ENCODE measurements at regions not wholly inside any gene's neighbourhood (a gene's known extent, or its start where the extent isn't known, plus 50 kb on each side); places are given as distances from the start of the nearest gene placed in this dataset.
A peak's percentile ranks its signal among the peaks of the same experiment; 100 is the strongest.
"Not testable (repeated sequence)": the region's sequence is repeated elsewhere in the genome, so short reads cannot be mapped to it uniquely, and the experiment has no call there.

DNA sequence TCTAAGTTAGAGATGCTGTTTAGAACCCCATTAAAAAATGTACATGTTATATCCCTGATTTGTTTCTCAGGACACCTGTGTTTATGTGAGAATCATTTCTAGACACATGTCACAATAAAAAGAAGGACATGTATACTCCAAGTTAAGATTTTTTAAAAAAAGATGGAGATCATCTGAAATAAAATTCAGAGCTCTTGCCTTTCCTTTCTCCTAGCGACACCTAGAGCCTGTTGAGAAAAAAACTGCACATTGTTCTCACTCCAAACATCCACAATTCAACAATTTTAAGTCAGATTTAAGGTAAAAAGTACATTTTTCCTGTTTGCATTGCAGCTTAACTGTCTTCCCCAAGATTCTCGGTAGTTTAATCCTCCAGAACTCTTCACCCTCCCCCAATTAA is 171.8 kb downstream of the ATP6V0E2 start:
- H3K79me2 ChIP-seq (ENCODE audit: insufficient read depth, low read length); H3K27me3 ChIP-seq (ENCODE audit: insufficient read depth, low read length, poor library complexity, severe bottlenecking); H4K20me1 ChIP-seq (ENCODE audit: insufficient read depth, low read length, poor library complexity, severe bottlenecking); H3F3A ChIP-seq (ENCODE audit: low read depth); H3K9me3 ChIP-seq (ENCODE audit: insufficient read depth, low read depth, low read length); H3K4me2 ChIP-seq (ENCODE audit: low read depth, low read length, poor library complexity, severe bottlenecking); H2AFZ ChIP-seq (ENCODE audit: low read length); H3K36me3 ChIP-seq (ENCODE audit: insufficient read depth, low read length); H3K4me1 ChIP-seq (ENCODE audit: insufficient read depth, low read length, poor library complexity, severe bottlenecking); H3K4me3 ChIP-seq (ENCODE audit: low read length, poor library complexity, severe bottlenecking); H3K9ac ChIP-seq (ENCODE audit: low read depth, low read length, poor library complexity, severe bottlenecking); H3K9me2 ChIP-seq (replicated peaks; ENCODE audit: low read depth, low read length): not testable (repeated sequence)
- TF ChIP-seq, protein P1, sequence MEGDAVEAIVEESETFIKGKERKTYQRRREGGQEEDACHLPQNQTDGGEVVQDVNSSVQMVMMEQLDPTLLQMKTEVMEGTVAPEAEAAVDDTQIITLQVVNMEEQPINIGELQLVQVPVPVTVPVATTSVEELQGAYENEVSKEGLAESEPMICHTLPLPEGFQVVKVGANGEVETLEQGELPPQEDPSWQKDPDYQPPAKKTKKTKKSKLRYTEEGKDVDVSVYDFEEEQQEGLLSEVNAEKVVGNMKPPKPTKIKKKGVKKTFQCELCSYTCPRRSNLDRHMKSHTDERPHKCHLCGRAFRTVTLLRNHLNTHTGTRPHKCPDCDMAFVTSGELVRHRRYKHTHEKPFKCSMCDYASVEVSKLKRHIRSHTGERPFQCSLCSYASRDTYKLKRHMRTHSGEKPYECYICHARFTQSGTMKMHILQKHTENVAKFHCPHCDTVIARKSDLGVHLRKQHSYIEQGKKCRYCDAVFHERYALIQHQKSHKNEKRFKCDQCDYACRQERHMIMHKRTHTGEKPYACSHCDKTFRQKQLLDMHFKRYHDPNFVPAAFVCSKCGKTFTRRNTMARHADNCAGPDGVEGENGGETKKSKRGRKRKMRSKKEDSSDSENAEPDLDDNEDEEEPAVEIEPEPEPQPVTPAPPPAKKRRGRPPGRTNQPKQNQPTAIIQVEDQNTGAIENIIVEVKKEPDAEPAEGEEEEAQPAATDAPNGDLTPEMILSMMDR (conservative IDR thresholded peaks at IDR 0.05; ENCODE audit: low read length): peak; percentile 48

DNA sequence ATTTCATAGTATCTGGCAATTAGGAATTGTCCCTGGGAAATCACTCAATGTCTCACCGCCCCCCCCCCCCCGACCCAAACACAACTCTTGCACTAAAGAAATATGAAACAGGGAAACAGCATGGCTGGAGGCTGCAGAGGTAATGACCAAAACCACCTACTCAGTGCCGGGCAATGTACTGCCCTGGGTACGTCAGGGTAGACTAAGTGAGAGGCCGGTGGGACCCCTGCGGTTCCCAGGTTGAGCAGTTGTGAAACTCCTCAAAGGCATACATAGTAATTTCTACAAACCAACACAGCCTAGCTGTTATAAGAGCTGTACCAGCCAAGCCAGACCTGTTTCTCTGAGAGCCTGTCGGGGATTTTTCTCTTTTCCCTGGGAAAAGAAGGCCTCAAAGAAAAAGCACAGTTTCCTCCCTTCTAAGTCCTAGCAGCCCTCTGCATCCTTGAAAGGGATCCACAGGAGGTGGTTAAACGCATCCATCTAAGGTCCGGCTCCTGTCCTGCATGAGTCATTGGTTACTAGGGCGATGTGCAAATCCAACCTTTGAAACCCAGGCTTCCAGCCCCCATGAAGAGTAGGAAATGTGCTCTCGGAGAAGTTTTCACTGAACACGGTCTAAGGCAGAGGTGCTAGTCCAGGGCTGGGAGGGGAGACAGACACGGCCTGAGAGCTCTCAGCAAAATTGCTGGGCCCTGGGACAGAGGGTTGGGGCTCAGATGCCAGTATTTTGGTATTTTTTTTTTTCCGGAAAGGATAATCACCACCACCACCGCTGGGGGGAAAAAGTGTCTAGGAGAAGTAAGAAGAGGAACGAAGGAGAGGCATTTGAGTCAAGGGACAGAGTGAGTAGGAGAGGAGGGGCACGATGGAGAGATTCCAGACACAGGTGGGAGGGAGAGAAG is 172.8 kb downstream of the ATP6V0E2 start:
- H3K27me3 ChIP-seq (ENCODE audit: insufficient read depth, low read length, poor library complexity, severe bottlenecking); H3K4me3 ChIP-seq (ENCODE audit: low read length, poor library complexity, severe bottlenecking); H4K20me1 ChIP-seq (ENCODE audit: insufficient read depth, low read length, poor library complexity, severe bottlenecking); H3K79me2 ChIP-seq (ENCODE audit: insufficient read depth, low read length); H3K9ac ChIP-seq (ENCODE audit: low read depth, low read length, poor library complexity, severe bottlenecking); H3K9me3 ChIP-seq (ENCODE audit: insufficient read depth, low read depth, low read length); H3K9me2 ChIP-seq (replicated peaks; ENCODE audit: low read depth, low read length); H3F3A ChIP-seq (ENCODE audit: low read depth); H3K4me1 ChIP-seq (ENCODE audit: insufficient read depth, low read length, poor library complexity, severe bottlenecking); H3K36me3 ChIP-seq (ENCODE audit: insufficient read depth, low read length); H2AFZ ChIP-seq (ENCODE audit: low read length); H3K4me2 ChIP-seq (ENCODE audit: low read depth, low read length, poor library complexity, severe bottlenecking): not testable (repeated sequence)

DNA sequence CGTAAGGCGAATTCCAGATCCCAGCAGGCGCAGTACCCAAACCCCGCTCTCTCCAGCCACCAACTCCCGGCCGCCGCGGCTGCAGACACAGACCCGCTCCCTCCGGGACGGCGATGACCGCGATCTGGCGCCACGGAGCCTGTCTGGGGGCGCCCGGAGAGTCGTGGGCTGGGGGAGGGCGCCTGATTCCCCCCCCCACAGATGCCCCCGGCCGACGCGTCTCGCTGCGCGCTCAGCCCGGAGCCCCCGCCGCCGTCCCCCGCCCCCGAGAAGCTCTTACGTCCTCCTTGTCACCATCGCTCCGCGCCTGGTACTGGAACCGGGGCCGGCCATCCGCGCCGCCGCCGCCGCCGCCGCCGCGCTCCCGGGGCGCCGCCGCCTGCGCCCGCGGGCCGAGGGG is 173.6 kb downstream of the ATP6V0E2 start:
- H2AFZ ChIP-seq (ENCODE audit: low read length); H3K9me3 ChIP-seq (ENCODE audit: insufficient read depth, low read depth, low read length); H3K4me1 ChIP-seq (ENCODE audit: insufficient read depth, low read length, poor library complexity, severe bottlenecking); H3K4me2 ChIP-seq (ENCODE audit: low read depth, low read length, poor library complexity, severe bottlenecking); H3K36me3 ChIP-seq (ENCODE audit: insufficient read depth, low read length); H4K20me1 ChIP-seq (ENCODE audit: insufficient read depth, low read length, poor library complexity, severe bottlenecking); H3K79me2 ChIP-seq (ENCODE audit: insufficient read depth, low read length); H3K9me2 ChIP-seq (replicated peaks; ENCODE audit: low read depth, low read length); H3K27me3 ChIP-seq (ENCODE audit: insufficient read depth, low read length, poor library complexity, severe bottlenecking); H3K4me3 ChIP-seq (ENCODE audit: low read length, poor library complexity, severe bottlenecking); H3K9ac ChIP-seq (ENCODE audit: low read depth, low read length, poor library complexity, severe bottlenecking); H3F3A ChIP-seq (ENCODE audit: low read depth): not testable (repeated sequence)

DNA sequence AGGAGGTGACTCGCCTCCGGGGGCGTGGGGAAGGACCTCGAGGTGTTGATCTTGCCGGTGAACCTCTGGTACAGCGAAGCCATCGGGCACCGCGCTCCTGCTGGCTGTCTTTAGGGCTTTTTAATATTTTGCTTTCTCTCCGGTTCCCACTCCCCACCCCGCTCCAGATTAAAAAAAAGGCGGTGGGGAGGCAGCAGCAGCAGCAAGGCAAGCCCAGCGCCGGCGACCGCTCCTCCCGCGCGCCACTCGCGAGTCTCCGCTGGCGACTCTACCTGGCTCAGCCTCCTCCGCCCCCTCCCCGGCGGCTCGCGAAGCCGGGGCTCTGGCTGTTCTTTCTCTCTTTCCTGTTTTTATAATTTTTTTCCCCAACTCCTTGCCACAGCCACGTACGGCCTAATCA is 174.0 kb downstream of the ATP6V0E2 start:
- not testable (repeated sequence) for H3K27me3 ChIP-seq (ENCODE audit: insufficient read depth, low read length, poor library complexity, severe bottlenecking); H3K36me3 ChIP-seq (ENCODE audit: insufficient read depth, low read length); H2AFZ ChIP-seq (ENCODE audit: low read length); H3K79me2 ChIP-seq (ENCODE audit: insufficient read depth, low read length); H3K9me3 ChIP-seq (ENCODE audit: insufficient read depth, low read depth, low read length); H3K9ac ChIP-seq (ENCODE audit: low read depth, low read length, poor library complexity, severe bottlenecking); H3F3A ChIP-seq (ENCODE audit: low read depth); H3K4me1 ChIP-seq (ENCODE audit: insufficient read depth, low read length, poor library complexity, severe bottlenecking); H3K9me2 ChIP-seq (replicated peaks; ENCODE audit: low read depth, low read length); H4K20me1 ChIP-seq (ENCODE audit: insufficient read depth, low read length, poor library complexity, severe bottlenecking)
- peak overlapping the region; percentile 71 for H3K4me3 ChIP-seq (ENCODE audit: low read length, poor library complexity, severe bottlenecking)
- H3K4me2 ChIP-seq (ENCODE audit: low read depth, low read length, poor library complexity, severe bottlenecking): peak overlapping the region; percentile 70

DNA sequence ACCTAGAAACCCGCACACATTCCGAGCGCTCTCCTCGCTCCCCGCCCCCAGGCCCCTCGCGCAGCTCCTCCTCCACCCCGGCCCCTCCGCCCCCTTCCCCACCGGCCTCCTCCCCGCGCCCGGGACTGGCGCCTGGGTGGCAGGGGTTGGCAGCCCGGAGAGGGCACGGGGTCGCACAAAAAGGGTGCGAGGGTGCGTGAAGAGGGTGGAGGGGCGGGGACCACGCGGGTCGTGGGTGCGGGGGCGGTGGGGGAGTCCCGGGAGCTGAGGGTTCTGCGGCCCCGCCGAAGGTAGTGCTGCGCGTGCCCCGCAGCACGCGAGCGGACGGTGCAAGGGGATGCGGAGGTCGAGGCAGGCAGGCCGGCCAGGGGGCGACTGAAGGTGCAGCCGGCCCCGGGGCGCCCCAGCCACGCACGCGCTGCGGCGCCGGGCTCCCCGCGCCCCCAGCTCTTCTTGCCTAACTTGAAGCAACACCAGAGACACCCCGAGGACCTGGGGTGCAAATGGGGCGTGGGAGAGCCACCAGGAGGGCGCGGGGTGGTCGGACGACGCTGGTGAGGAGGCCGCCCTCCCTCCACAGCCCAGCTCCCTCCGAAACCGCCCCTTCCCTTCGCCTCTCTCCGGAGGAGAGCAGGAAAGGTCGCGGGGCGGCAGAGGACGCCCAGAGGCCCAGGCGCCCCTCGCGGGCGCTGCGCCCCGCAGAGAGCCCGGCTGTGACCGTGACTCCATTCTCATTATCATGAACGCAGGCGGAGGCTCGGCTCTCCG is 174.7 kb downstream of the ATP6V0E2 start:
- H3K36me3 ChIP-seq (ENCODE audit: insufficient read depth, low read length); H3K9me2 ChIP-seq (replicated peaks; ENCODE audit: low read depth, low read length); H3K79me2 ChIP-seq (ENCODE audit: insufficient read depth, low read length); H3K27me3 ChIP-seq (ENCODE audit: insufficient read depth, low read length, poor library complexity, severe bottlenecking); H4K20me1 ChIP-seq (ENCODE audit: insufficient read depth, low read length, poor library complexity, severe bottlenecking); H3K4me1 ChIP-seq (ENCODE audit: insufficient read depth, low read length, poor library complexity, severe bottlenecking); H3F3A ChIP-seq (ENCODE audit: low read depth); H3K9me3 ChIP-seq (ENCODE audit: insufficient read depth, low read depth, low read length): not testable (repeated sequence)
- H2AFZ ChIP-seq (ENCODE audit: low read length): peak overlapping the region; percentile 52; the same call in 1 of the 2 replicates
- peak overlapping the region; percentile 70 for H3K4me2 ChIP-seq (ENCODE audit: low read depth, low read length, poor library complexity, severe bottlenecking)
- H3K9ac ChIP-seq (ENCODE audit: low read depth, low read length, poor library complexity, severe bottlenecking): peak overlapping the region; percentile 48
- peak overlapping the region; percentile 71 for H3K4me3 ChIP-seq (ENCODE audit: low read length, poor library complexity, severe bottlenecking)

DNA sequence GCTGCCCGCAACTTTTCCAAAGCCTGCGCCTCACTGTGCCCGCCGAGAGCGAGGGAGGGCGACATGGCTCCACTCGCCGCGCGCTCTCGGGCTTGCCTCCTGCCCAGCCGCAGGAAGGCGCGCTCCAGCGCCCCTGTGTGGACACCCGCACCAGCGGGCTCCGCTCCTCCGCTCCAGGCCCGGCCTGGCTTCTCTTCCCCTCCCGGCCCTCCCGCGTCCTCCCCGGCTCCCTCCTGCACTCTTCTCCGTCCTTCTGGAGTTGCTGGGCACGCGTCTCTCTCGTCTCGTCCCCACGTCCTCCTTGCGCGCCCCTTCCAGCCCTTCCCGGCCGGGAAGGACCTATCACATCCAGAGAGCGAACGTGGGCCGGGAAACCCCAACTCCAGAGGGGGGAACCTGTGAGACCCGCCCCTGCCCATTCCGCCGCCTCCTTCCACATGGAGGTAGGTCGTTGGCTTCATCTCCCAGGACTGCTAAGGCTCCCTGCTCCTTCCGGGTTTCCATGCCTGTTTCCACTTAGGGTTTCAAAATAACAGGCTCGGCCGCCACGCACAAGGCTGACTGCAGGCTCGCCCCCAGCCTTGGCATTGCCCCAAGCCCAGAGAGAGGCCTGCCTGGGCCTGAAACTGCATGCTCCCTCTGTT is 175.4 kb downstream of the ATP6V0E2 start:
- not testable (repeated sequence) for H3K9me2 ChIP-seq (replicated peaks; ENCODE audit: low read depth, low read length); H3K9me3 ChIP-seq (ENCODE audit: insufficient read depth, low read depth, low read length); H3K36me3 ChIP-seq (ENCODE audit: insufficient read depth, low read length); H3F3A ChIP-seq (ENCODE audit: low read depth); H4K20me1 ChIP-seq (ENCODE audit: insufficient read depth, low read length, poor library complexity, severe bottlenecking); H3K27me3 ChIP-seq (ENCODE audit: insufficient read depth, low read length, poor library complexity, severe bottlenecking); H3K79me2 ChIP-seq (ENCODE audit: insufficient read depth, low read length); H3K4me1 ChIP-seq (ENCODE audit: insufficient read depth, low read length, poor library complexity, severe bottlenecking)
- peak overlapping the region; percentile 48 for H3K9ac ChIP-seq (ENCODE audit: low read depth, low read length, poor library complexity, severe bottlenecking)
- H3K4me3 ChIP-seq (ENCODE audit: low read length, poor library complexity, severe bottlenecking): peak overlapping the region; percentile 71
- peak overlapping the region; percentile 55; the same call in 1 of the 2 replicates for H2AFZ ChIP-seq (ENCODE audit: low read length)
- peak overlapping the region; percentile 70 for H3K4me2 ChIP-seq (ENCODE audit: low read depth, low read length, poor library complexity, severe bottlenecking)
